ENCODE measurements at regions not wholly inside any gene's neighbourhood (a gene's known extent, or its start where the extent isn't known, plus 50 kb on each side); places are given as distances from the start of the nearest gene placed in this dataset.

- DNase-seq: no peak
Observed at GRCh38 chr11:71120471-71120896, 131.9 kb downstream of the SHANK2 start.

- no peak for DNase-seq
Observed at GRCh38 chr11:71119656-71120269, 132.6 kb downstream of the SHANK2 start.

GRCh38 chr11:71118671-71119250 is 133.6 kb downstream of the SHANK2 start:
- DNase-seq: no peak

- no peak for DNase-seq
Observed at GRCh38 chr11:71117311-71117710, 135.1 kb downstream of the SHANK2 start.

- DNase-seq: no peak
Observed at GRCh38 chr11:71116693-71117040, 135.7 kb downstream of the SHANK2 start.

GRCh38 chr11:71115770-71116692 is 136.3 kb downstream of the SHANK2 start:
- no peak for DNase-seq

- DNase-seq: no peak
Observed at GRCh38 chr11:71114124-71114851, 138.1 kb downstream of the SHANK2 start.

- no peak for DNase-seq
Observed at GRCh38 chr11:71112990-71113389, 139.4 kb downstream of the SHANK2 start.

GRCh38 chr11:71112454-71112853 is 139.9 kb downstream of the SHANK2 start:
- no peak for DNase-seq

- no peak for DNase-seq
Observed at GRCh38 chr11:71109586-71109985, 142.8 kb downstream of the SHANK2 start.

GRCh38 chr11:71109186-71109585 is 143.2 kb downstream of the SHANK2 start:
- no peak for DNase-seq

- DNase-seq: no peak
Observed at GRCh38 chr11:71108013-71108865, 144.1 kb downstream of the SHANK2 start.

GRCh38 chr11:71106671-71107070 is 145.7 kb downstream of the SHANK2 start:
- no peak for DNase-seq

- DNase-seq: no peak
Observed at GRCh38 chr11:71103266-71103665, 149.1 kb downstream of the SHANK2 start.

GRCh38 chr11:71102251-71102995 is 150.0 kb downstream of the SHANK2 start:
- DNase-seq: no peak

GRCh38 chr11:71101606-71102005 is 150.8 kb downstream of the SHANK2 start:
- DNase-seq: no peak

GRCh38 chr11:71101046-71101445 is 151.3 kb downstream of the SHANK2 start:
- no peak for DNase-seq

GRCh38 chr11:71098776-71099175 is 153.6 kb downstream of the SHANK2 start:
- no peak for DNase-seq

- DNase-seq: no peak
Observed at GRCh38 chr11:71097506-71098240, 154.7 kb downstream of the SHANK2 start.

- DNase-seq: no peak
Observed at GRCh38 chr11:71096751-71097388, 155.5 kb downstream of the SHANK2 start.

All from CD4-positive, alpha-beta T cell treated with Interleukin-1 beta for 1 hour (primary cell).